OCI-LY1 (cell line): ENCODE measurements at regions not wholly inside any gene's neighbourhood (a gene's known extent, or its start where the extent isn't known, plus 50 kb on each side); places are given as distances from the start of the nearest gene placed in this dataset.

Source experiments
- H2AFZ ChIP-seq: fragments of 200-600 bp; sonication (generic), shearing (Covaris generic); 2 replicates; pipeline ENCODE4 v1.6.0; 2014; ENCODE audit warnings: antibody characterized with exemption, mild to moderate bottlenecking, low read length
- H3F3A ChIP-seq: fragments of 200-600 bp; sonication (generic), shearing (Covaris generic); 2 replicates; pipeline ENCODE4 v1.6.0; 2014; ENCODE audit warnings: mild to moderate bottlenecking, antibody characterized with exemption, low read length, moderate library complexity; ENCODE audit not compliant: insufficient read depth
- H3K27ac ChIP-seq: fragments of 200-600 bp; sonication (generic); 2 replicates; pipeline ENCODE4 v1.5.1; 2014; ENCODE audit warnings: low read length, mixed run types, mild to moderate bottlenecking, low read depth; ENCODE audit not compliant: poor library complexity, severe bottlenecking
- H3K27me3 ChIP-seq: fragments of 200-600 bp; sonication (generic); 2 replicates; pipeline ENCODE4 v1.6.0; 2014; ENCODE audit warnings: antibody characterized with exemption, mild to moderate bottlenecking, low read length, moderate library complexity; ENCODE audit not compliant: insufficient read depth
- H3K36me3 ChIP-seq: fragments of 200-600 bp; sonication (generic); 2 replicates; pipeline ENCODE4 v1.6.1; 2014; ENCODE audit warnings: mild to moderate bottlenecking, antibody characterized with exemption, low read length, moderate library complexity, mixed read lengths; ENCODE audit not compliant: insufficient read depth
- H3K4me1 ChIP-seq: fragments of 200-600 bp; sonication (generic); 2 replicates; pipeline ENCODE4 v1.5.1; 2014; ENCODE audit warnings: mild to moderate bottlenecking, low read length, moderate library complexity; ENCODE audit not compliant: insufficient read depth, severe bottlenecking
- H3K4me2 ChIP-seq: fragments of 200-600 bp; sonication (generic), shearing (Covaris generic); 2 replicates; pipeline ENCODE4 v1.6.1; 2014; ENCODE audit warnings: low read length
- H3K4me3 ChIP-seq: fragments of 200-600 bp; sonication (generic); 2 replicates; pipeline ENCODE4 v1.5.1; 2014; ENCODE audit warnings: low read length, low read depth, mild to moderate bottlenecking, mixed read lengths; ENCODE audit not compliant: poor library complexity, severe bottlenecking
- H3K79me2 ChIP-seq: fragments of 200-600 bp; shearing (Covaris generic); 2 replicates; pipeline ENCODE4 v1.6.1; 2016; ENCODE audit warnings: mixed run types, low read length, mixed read lengths; ENCODE audit not compliant: insufficient read depth
- H3K9ac ChIP-seq: fragments of 200-600 bp; sonication (generic), shearing (Covaris generic); 2 replicates; pipeline ENCODE4 v1.6.1; 2014; ENCODE audit warnings: mild to moderate bottlenecking, low read length, mixed read lengths
- H3K9me2 ChIP-seq: fragments of 200-600 bp; sonication (generic), shearing (Covaris generic); 2 replicates; pipeline ENCODE4 v1.6.1; 2014; ENCODE audit warnings: low read depth, mild to moderate bottlenecking, low read length, mixed read lengths
- H3K9me3 ChIP-seq: fragments of 200-600 bp; shearing (Covaris generic); 2 replicates; pipeline ENCODE4 v1.6.1; 2014; ENCODE audit warnings: low read length, mixed read lengths
- H4K20me1 ChIP-seq: fragments of 200-600 bp; sonication (generic), shearing (Covaris generic); 2 replicates; pipeline ENCODE4 v1.6.0; 2016; ENCODE audit warnings: mild to moderate bottlenecking, low read length; ENCODE audit not compliant: insufficient read depth
- CTCF ChIP-seq: fragments of 200-600 bp; sonication (generic), shearing (Covaris generic); IDR thresholded peaks from 2 replicates; pipeline ENCODE4 v1.5.1; 2017; ENCODE audit warnings: mild to moderate bottlenecking, antibody characterized with exemption, low read length, moderate library complexity, mixed read lengths
- EZH2 ChIP-seq: fragments of 200-600 bp; sonication (generic), shearing (Covaris generic); IDR thresholded peaks from 2 replicates; pipeline ENCODE4 v1.8.0; 2017; ENCODE audit warnings: borderline replicate concordance, mixed run types, mild to moderate bottlenecking, antibody characterized with exemption, low read length, moderate library complexity, mixed read lengths

- H3K9me3 ChIP-seq = no peaks in the 10 kb centered on the region
- no peak overlapping the region for H3K27ac ChIP-seq
- no peaks in the 10 kb centered on the region for H3K4me1 ChIP-seq
- H3K36me3 ChIP-seq = no peaks in the 10 kb centered on the region
- no peaks in the 10 kb centered on the region for H4K20me1 ChIP-seq
- no peak overlapping the region for H2AFZ ChIP-seq
- no peak overlapping the region for H3K9ac ChIP-seq
- H3K79me2 ChIP-seq = no peaks in the 10 kb centered on the region
- TF ChIP-seq EZH2 (no peak), CTCF (no peak)
- no peaks in the 10 kb centered on the region for H3K27me3 ChIP-seq
- H3K4me3 ChIP-seq = no peak overlapping the region
- no peaks in the 10 kb centered on the region for H3F3A ChIP-seq
- H3K9me2 ChIP-seq = no peaks in the 10 kb centered on the region
- no peak overlapping the region for H3K4me2 ChIP-seq
Measured at GRCh38 chr3:153232851-153233271, 70.8 kb downstream of the RAP2B start.

- Histone ChIP-seq H3F3A (no peaks in the 10 kb centered on the region), H3K79me2 (no peaks in the 10 kb centered on the region), H3K9ac (no peak overlapping the region), H4K20me1 (no peaks in the 10 kb centered on the region), H3K9me3 (no peaks in the 10 kb centered on the region), H3K4me3 (no peak overlapping the region), H2AFZ (no peak overlapping the region), H3K27me3 (no peaks in the 10 kb centered on the region), H3K4me2 (no peak overlapping the region), H3K9me2 (no peaks in the 10 kb centered on the region), H3K27ac (no peak overlapping the region), H3K36me3 (no peaks in the 10 kb centered on the region), H3K4me1 (no peaks in the 10 kb centered on the region)
- TF ChIP-seq CTCF (no peak), EZH2 (no peak)
Measured at GRCh38 chr3:153233986-153234385, 72.0 kb downstream of the RAP2B start.

GRCh38 chr3:153242896-153243295 is 80.9 kb downstream of the RAP2B start:
- Histone ChIP-seq H3K9me3 (no peaks in the 10 kb centered on the region), H3K27me3 (no peaks in the 10 kb centered on the region), H2AFZ (no peak overlapping the region), H3K36me3 (no peaks in the 10 kb centered on the region), H3K4me3 (no peak overlapping the region), H3K9ac (no peak overlapping the region), H4K20me1 (no peaks in the 10 kb centered on the region), H3F3A (no peaks in the 10 kb centered on the region), H3K4me2 (no peak overlapping the region), H3K79me2 (no peaks in the 10 kb centered on the region), H3K9me2 (no peaks in the 10 kb centered on the region), H3K27ac (no peak overlapping the region), H3K4me1 (no peaks in the 10 kb centered on the region)
- TF ChIP-seq CTCF = no peak
- TF ChIP-seq EZH2 = no peak
